Inflammatory macrophage (primary cell): ENCODE measurements at regions not wholly inside any gene's neighbourhood (a gene's known extent, or its start where the extent isn't known, plus 50 kb on each side); places are given as distances from the start of the nearest gene placed in this dataset.

Source experiments
- DNase-seq, 2 donors: peaks; one replicate each; pipeline ENCODE4 v3.0.0-alpha.2; 2020 to 2022

DNA sequence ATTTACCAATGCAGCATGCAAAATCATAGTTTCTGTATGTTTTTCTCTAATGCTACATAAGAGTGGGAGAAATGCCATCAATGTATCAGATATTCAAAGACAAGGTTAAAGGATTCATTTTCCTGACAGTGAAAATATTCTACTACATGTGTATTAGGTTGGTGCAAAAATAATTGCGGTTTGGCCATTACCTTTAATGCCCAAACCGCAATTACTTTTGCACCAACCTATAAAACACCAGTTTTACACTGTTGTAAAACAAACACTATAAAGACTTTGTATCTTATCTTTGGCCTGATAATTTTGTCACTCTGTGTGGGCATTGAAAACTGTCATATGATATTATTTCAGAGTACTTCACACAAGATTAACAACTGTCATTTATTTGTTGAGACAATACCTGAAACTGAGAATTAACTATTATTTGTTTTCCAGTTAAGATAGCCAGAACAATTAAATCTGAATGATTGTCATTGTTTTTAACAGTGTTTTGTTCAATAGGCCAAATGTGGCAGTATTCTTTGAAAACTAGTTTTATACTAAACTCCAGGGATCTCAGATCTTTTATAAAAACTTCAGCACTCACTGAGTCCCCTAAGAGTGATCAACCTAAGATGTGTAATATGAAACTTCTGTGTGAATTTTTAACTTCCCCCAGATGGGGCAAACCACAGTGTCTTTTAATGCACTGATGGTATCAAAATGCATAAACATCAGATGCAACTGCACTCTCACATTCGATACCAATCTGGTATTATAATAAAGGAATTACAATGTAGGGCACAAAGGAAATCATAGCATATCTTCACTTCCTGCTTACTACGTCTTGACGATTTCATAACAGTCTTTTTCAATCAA is 53.8 kb upstream of the FBN2 start:
- DNase-seq: no peak

DNA sequence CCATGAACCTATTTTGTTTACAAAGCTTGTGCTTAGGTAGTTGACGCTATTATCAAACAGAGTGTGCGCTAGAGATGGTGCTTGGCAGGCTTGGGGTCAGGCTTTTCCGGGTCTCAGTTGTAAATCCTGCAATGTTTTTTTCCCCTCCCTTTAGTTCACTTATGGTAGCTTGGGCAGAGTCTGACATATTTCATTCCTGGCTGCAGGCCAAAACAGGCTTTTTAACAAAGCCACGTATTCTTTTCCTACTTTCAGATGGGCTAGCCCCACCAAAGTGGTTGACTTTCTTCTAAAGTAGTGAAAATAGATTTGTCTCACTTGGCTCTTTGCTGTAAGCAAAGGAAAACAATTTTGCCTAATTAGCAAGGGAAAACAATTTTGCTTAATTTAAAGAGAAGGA is 58.0 kb upstream of the FBN2 start:
- no peak for DNase-seq

DNA sequence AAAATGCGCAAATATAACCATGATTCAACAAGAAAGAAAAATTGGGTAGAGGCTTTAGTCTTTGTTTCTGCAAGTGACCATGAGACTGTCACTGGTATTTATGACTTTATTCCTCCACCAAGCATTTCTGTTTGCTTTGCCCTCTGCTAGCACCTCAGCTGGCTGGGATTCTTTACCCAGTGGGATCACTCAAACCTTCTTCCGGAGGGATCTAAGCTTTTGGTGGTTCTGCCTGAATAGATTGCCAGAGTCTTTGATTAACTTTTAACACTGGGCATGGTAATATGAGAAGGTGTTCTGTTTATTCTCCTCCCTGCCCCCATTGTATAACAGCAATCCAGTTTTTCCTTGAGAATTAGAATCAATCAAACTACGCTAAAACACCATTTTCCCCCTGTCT is 59.1 kb upstream of the FBN2 start:
- no peak for DNase-seq

DNA sequence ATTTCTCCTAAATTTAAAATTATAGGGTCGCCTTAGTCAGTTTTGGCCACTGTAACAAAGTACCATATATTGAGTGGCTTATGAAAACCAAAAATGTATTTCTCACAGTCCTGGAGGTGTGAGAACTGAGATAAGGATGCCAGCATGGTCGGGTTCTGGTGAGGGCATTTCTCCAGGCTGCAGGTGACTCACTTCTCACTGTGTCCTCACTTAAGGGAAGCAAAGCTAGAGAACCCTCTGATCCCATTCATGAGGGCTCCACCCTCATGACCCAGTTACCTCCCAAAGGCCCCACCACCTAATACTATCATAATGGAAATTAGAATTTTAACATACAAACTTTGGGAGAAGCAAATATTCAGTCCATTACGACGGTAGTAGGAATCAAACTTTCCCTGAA is 75.1 kb upstream of the FBN2 start:
- no peak for DNase-seq

DNA sequence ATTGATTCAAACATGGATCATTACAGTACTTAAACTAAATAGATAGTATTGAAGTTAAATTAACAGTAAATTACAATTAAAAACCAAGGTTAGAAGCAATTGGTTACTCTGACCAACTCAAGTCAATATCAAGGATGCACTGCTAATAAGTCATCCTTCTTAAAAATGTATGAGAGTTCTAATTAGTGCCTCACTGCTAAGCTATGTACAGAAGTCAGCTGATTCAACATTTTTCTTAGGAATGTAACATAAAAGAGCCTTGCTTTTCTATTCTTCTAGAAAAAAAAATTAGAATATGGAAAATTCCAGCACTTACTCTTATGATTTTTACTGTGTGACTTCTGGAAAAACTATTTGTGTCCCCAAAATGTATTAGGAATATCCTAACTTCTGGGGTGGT is 75.7 kb upstream of the FBN2 start:
- DNase-seq: no peak

DNA sequence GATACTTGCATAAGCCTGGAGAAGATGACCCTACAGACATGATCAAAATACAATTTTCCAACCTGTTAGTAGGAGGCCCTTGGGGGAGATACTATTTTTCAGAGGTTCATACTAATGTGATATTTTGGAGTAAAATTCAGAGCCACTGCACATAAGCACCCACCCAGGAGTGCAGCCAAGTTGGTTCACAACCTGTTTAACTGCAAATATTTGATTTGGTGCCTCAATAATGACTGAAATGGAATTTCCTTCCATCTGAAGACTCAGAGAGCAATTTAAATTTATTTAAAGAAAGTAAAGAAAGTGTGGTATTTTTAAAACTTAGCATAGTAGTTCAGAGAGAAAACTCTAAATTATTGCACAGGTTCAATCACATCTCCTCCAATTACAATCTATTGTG is 77.5 kb upstream of the FBN2 start:
- no peak for DNase-seq

DNA sequence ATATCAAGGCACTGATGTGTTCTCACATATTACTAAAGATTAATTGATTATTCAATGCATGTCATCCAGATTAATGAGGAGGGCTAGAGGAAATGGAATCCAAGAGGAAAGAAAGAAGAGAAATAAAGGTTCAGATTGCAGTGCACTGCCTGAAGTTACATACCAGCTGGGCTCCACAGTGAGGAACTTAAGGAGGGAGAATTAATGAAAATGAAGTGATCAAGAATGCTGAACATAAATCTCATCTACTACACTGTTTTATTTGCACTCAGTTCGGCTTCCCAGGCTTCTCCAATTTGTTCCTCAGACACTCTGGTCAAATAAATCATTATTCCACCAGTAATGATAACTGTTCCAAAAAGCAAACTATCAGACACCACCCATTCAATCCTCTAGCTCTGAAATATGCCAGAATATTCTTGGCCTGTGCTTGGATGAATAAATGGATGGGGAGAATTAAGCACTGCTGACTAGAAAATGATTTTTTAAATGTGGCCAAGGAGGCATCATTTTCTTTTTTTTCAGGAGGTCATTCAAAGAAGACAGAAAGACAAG is 88.6 kb upstream of the FBN2 start:
- no peak for DNase-seq

DNA sequence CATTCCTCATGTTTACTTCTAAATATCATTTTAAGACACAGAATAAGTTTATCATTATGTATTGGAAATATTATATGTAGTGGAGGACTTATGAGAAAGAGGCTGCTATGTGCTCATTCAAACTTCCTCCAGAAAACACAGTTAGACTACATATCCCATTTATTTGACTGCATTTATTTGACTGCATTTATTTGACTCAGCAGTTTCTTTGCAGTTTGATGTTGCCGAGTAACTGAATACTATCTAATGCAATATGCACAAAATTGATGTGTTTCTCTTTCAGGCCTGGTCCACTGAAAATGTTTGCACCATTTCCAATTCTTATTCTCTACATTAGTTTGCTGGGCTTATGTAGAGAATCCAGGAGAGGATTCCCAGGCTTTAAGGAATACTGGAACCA is 89.9 kb upstream of the FBN2 start:
- DNase-seq: no peak

DNA sequence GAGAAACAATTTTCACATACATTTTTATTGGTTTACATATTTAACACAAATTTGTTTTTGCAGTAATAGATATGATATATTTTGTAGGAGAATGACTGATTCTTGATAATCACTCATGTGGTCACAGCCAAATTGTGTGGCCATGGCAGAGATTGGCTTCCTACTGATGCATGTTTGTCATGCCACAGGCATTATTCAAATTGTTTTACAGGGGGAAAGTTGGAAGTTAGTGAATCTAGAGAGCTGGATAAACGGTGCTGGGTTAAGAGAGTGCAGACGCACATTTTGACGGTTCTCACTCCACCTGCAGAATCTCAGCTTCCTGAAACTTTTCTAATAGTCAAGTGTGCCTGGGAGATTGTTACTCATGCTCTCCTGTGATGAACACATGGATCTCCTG is 91.1 kb upstream of the FBN2 start:
- DNase-seq: no peak

DNA sequence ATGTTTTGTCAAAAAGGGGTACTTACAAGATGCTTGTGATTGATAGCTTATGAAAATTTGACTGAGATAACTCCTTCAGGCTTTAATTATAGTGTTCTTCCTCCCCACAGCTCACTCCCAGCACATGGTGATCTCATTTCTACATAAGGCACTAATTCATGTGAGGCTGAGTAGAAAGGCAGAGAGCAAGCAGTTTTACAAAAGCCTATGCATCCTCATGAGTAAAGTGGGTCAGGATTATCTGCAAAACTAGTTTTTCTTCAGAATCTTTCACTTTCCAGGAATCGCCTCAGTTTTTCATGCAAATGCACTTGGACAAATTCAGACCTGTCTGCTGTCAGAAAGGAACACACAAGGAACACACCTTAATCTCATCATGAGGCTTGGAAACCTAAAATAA is 92.1 kb upstream of the FBN2 start:
- DNase-seq: no peak

DNA sequence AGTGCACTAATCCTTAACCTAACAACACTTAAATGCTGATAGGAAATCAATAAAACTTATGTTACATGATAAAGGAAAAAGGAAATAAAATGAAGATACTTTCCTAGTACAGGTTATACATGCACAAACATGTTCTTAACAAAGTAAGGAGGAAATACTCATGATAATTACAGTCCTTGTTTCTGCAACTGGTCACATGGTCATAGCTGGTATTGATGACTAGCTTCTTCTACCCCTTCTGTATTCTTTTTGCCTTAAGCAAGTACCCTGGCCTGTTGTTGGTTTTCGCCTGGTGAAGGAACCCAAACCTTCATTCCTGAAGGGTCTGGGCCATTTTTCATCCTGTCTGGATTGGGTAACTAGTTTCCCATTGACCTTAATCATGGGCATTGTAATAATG is 93.7 kb upstream of the FBN2 start:
- no peak for DNase-seq

DNA sequence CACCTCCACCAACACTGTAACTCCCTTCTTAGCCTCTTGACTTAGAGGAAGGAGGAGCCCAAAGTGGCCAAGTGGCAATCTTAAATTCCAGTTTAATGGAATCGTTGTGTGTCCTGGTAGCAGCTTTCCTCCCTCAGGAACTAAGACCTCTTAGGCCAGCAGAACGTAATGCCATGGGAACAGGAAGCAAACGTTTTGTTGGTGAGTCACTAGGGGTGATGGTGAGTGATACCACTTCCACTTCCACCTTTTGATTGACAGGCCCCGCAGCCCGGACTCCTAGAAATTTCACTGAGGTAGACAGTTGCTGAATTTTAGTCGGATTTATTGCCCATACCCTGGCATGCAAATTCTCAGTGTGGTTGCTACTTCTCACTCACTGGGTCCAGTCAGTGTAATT is 94.2 kb upstream of the FBN2 start:
- no peak for DNase-seq

DNA sequence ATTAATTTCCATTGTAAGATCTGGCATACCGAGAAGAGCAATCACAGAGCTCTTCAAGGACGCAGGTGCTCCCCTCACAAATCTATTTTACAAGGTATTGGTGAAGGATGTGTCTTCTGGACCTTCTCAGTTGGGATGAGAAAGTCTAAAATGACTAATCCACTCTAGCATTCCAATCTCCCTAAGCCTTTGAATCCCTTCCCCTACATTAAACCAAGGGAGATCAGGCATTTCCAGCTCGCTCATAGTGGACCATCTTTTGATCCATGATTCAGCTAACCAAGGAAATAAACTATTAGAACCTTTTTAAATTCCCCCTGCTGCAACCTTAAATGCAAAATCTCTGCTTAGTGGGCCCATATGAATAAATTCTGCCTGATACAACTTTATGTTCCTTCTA is 95.9 kb upstream of the FBN2 start:
- no peak for DNase-seq

DNA sequence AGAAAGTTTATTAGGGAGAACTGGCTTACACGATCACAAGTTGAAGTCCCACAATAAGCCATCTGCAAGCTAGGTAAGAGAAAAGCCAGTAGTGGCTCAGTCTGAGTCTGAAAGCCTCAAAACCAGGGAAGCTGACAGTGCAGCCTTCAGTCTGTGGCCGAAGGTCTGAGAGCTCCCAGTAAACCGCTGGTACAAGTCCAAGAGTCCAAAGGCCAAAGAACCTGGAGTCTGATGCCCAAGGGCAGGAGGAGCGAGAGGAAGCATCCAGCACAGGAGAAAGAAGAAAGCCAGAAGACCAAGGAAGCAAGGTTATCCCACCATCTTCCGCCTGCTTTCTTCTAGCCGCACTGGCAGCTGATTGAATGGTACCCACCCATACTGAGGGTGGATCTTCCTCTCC is 97.3 kb upstream of the FBN2 start:
- no peak for DNase-seq

DNA sequence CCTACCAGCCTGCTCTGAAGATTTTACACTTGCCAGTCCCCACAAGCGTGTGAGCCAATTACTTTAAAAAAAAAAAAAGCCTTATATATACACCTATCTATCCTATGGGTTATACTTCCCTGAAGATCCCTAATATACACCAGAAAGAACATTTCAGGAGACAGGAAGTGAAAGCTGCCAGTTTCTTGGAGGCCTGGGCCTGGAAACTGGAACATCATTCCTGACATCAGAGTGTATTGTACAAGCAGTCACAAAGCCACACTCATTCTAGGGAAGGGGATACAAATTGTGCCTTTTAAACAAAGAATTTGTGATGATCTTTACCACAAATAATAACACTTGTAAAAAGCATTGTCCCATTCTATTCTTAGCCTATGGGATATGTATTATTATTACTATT is 98.3 kb upstream of the FBN2 start:
- no peak for DNase-seq

DNA sequence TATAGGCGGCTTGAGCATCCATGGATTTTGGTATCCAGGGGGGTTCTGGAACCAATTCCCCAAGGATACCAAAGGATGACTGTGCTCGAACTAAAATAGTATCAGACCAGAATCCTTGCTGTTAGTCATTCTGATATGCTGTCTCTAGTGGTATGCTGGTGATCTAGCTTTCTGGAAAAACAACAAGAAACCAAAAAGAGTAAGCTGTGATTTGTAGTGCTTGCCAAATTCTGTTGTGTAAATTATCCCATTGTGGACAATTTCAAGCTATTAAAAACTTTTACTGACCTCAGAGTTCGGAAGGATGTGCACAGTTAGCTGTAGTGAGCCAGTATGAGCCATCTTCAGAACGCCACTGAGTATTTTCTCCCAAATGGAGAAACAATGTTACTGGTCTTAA is 99.0 kb upstream of the FBN2 start:
- no peak for DNase-seq

DNA sequence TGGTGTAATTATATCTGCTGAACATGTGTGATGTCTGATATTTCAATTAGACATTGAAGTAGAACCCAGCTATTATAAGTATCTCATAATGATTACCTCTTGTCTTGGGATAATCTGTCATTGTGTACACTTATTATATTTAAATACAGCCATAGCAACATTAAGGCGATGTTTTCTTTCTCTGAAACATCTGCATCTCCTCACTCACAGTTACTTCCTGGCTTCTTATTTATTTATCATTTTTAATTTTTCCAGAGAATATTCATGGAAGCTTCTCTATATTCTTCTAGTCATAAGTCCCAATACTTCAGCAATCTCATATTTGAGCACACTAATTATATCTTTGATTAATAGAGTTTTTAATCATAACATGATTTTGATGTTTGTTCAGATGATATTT is 103.8 kb upstream of the FBN2 start:
- no peak for DNase-seq

DNA sequence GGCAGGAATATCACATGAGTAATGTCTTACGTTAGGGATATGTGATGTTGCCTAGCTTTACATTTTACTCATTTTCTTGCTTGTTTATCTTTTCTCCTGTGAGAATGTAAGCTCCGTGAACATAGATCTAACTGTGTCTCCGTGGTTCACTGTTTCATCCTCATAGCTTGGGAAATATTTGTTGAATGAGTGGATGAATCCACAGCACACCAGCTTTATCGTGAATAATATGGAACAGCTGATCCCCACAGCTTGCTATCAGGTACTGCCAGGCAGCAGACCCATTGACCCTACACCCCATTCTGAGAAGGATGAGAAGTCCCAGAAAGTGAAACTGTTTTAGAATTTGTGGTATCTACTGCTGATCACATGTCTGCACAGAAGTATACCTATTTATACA is 106.8 kb upstream of the FBN2 start:
- DNase-seq: no peak

DNA sequence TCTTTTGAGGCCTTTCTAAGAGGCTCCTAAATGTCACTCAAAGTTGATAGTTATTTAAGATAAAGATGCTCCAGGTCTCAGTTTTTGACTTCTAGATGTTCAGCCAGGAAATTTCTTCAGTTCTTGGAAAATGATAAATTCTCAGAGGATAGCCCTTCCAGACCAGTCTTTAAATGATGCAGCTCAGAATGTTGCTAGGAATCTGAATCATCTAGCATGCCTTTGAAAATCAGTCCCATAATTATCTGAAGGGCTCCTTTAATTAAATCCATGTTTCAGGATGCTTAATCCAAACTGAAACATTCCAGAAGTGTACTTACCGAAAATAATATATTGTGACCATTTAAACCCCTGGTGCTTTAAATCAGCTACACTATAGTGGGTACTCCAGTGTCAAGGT is 107.5 kb upstream of the FBN2 start:
- no peak for DNase-seq

DNA sequence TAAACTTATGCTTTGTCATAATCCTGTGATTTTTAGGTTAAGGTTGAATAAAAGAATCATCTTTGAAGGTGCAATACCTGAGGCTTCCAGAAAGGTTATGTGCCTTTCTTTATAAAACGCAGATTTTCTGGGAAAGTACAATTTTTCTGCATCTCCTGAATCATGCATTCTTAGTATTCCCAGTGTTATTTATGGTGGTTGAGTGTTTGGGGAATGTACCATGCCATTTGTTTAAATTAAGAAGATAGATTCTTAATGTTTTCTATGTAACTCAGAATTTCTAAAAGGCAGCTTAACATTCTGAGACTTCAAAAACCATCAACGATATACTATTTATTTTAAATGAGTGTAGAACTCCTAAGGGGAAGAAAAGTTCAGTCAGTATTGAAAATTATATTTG is 108.1 kb upstream of the FBN2 start:
- no peak for DNase-seq

DNA sequence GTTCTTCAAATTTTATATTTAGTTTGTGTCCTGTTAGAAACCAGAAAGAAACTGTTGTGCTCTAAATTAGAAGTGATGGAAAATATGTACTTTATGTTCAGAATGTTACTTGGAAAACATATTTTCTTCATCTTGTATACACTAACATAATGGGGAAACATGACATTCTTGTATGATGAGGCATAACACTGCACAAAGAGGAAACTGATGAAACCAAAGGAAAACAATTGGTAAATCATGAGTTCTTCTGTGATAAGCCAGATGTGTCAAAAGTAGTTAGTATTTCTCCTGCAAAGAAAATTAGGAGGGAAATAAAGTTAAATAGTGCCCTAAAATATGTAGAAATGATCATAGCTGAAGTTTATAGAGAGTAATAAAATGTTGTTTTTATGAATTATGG is 111.1 kb upstream of the FBN2 start:
- no peak for DNase-seq

DNA sequence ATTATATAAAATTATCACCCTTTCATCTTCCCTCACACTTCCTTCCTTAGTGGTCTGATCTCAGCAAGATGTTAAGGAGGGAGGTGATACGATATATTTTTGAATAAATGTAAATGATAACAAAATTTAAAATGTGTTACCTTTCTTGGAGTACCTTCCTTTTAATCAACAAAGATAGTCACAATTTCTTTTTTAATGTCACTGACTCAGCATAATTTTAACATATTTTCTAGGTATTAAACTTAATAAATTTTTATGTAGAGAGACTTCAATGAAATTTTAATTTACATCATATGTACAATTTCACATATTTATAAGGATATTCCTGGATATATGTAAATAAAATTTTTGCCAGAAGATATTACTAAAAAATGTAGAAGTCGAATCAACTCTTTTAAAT is 125.0 kb upstream of the FBN2 start:
- no peak for DNase-seq

DNA sequence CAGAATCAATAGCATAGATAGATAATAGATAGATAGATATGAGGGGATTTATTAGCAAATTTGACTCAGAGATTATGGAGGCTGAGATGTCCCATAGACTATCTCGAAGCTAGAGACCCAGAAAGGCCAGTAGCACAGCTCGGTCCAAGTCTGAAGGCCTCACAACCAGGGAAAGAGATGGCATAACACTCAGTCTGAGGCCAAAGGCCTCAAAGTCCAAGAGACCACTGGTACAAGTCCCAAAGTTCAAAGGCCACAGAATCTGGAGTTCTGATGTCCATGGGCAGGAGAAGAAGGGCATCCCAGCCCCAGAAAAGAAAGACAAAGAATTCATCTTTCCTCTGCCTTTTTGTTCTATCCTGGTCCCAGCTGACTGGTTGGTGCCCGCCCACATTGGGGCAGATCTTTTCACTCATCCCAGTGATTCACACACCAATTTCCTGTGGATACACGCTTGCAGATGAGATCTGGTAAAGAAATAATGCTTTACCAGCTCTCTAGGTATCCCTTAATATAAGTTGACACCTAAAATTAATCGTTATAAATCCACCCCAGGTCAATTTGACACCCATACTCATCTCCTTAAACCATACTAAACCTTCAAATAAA is 127.8 kb upstream of the FBN2 start:
- no peak for DNase-seq

DNA sequence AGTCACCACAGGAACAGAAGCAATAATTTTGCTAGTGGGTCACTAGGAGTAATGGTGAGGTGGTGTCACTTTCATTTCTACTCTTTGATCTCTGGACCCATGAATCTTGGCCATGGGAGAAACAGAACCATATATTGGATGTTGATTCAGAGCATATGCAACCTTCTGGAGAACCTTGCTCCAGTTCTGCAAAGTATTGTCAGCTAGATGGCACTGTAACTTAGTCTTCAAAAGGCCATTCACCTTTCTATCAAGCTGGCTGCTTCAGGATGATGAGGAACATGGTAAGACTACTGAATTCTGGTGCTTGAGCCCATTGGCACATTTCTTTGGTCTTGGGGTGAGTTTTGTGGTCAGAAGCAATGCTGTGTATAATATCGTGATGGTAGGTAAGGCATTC is 129.1 kb upstream of the FBN2 start:
- no peak for DNase-seq

DNA sequence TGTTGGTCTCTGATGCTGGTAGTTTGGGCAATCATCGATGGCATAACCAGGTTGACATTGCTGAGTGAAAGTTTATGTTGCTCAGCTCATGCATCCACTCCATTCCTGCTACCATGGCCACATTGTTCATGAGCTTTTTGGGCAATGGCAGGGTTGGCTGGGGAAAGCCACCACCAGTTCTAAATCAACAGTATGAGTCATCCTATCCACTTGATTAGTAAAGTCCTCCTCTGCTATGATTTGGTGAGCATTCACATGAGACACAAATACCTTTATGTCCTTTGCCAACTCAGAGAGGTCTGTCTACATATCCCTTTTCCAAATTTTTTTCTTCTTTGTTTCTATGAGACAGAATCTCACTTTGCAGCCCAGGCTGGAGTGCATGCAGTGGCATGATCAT is 129.7 kb upstream of the FBN2 start:
- DNase-seq: no peak
